HG03520 (cell line): ENCODE measurements at regions not wholly inside any gene's neighbourhood (a gene's known extent, or its start where the extent isn't known, plus 50 kb on each side); places are given as distances from the start of the nearest gene placed in this dataset.

Source experiments
- ATAC-seq: cut with Tn5 transposase; IDR thresholded peaks from one replicate; pipeline ENCODE4 v1.9.1; 2021; ENCODE audit warnings: mild to moderate bottlenecking, moderate library complexity; ENCODE audit not compliant: unreplicated experiment

DNA sequence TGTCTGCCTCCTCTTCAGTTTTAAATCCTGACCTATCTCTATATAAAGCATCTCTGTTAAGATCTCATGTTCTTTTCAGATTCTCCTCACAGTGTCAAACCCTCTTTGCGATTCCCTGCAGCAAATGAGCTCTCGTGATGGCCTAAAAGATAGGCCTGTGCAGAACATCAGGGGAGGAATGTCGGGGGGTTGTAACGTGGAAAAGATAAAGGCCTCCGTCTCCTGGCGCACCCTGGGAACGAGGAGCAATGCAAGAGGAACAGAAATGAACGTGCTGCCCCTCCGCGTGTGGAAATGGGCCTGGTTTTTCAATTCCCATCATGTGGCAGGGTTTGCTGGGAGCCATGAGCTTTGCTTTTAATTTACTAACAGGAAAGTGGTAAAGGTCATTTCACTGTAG, 285.0 kb upstream of the TPM1 start:
- no peak for ATAC-seq

DNA sequence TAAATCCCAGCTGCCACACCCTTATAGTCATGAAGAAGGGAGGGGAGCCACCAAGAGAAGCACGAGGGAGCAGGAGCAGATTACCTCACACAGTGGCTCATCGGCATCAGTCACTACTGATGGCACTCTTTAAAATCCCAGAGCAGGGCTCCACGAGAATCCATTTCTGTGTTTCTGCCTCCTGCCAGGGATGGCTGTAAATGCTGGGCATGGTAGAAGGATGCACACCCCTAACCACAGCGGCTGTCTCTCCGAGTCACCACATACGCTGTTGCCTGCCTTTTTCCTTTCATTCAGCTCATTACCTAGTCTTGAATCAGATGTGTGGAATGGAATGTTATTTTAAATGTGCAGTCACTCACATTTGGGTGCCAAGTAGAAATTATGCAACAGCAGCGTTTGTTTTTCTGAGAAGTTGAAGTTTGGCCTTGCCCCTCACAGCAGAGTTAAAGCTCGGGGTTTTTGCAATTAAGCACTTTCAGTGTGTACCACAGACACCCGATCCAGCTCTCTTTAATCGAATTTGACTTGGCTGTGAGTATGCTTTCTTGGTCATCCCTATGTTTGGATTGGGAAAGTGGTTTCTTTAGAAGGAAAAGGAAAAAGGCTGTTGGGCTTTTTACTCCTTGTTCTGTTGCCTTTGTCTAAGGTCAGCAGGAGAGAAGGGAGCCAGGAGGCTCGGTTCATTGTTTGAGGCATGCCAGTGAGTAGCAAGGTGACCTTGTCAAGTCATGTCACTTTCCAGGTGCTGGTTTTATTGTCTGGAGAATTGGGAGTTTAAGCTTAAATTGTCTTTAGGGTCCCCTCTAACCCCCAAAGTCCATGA, 284.2 kb upstream of the TPM1 start:
- no peak for ATAC-seq

DNA sequence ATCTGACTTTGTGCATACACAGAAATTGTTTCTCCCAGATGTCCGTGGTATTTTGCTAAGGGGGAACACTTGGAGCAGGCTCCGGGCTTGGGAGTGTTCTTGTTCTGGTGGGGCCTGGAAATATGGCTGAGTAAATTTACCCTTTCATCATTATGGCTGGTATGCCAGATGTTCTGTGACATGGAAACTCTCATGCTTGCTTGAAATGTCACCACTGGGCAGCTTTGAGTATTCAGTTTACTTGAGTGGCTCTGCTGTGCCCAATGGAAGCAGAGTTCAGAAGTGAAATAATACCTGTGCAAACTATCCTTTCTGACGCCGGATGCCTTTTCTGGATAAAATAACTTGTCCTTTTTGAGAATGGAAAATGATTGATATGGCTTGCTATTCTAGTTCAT, 283.6 kb upstream of the TPM1 start:
- no peak for ATAC-seq

DNA sequence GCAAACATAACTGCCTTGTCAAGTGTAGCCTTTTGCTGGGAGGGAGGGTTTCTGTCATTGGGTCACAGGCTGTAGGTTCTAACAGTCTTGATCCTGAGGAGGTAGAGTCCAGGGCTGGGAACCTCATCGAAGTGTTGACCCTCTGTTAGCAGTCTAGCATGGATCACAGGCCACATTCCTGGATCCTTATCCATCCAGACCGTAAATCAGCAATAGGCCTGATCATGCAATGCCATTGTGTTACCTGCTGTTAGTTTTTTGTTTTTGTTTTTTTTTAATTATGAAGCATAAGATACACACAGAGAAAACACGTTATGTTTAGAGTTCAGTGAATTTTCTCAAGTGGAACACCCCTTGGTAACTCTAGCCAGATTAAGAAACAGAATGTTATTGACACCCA, 282.0 kb upstream of the TPM1 start:
- no peak for ATAC-seq

DNA sequence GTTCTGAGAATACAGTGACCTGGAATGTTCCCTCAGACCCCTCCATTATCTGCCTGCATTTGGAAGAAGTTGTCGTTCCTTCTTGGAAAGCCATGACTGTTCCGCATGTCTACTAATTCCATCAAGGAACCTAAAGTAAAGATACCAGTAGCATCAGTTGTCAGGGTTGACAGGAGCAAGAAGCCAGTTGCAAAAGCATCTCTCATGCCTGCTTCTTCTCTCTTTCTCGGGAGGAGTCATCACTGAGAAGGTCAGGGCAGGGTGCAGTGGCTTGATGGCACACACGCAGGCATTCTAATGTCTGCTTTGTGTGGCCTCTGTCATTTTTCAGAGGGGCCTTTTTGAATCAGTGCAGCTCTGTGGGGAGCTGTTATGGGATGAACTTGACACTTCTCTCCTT, 276.6 kb upstream of the TPM1 start:
- no peak for ATAC-seq

DNA sequence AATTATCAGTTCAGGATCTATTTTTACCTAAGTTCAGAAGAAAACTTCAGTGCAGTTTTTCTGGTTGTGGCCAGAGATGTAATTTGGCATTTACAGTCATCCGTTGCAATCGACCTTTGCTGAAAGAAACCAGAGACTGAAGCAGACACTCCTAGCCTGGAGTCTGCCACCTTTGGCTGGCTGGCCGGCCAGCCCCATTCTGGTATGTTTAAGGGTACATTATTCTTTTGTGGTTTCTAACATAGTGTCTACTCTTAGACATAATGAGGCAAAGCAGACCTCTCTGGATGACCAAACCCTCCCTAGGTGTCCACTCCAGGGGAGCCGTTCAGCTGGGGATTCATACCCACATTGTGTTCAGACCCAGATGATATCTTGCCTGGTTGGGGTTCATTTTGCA, 275.9 kb upstream of the TPM1 start:
- no peak for ATAC-seq

DNA sequence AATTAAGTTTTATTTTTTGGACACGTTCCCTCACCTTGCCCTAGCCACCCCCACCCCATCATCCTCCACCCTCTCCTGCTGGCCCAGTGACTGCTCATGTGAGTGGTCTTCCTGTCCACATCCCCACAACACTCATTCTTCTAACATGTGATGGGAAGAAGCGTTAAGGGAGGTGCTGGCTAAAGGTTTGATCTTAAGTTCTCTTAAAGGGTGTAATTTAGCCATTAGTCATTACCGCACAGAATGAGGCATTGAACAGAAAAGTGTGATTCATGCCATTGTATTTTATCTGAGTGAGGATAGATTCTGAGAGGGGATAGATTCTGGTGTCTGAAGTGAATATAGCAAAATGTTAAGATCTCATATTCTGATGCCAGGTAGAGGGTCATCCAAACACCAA, 272.9 kb upstream of the TPM1 start:
- no peak for ATAC-seq

DNA sequence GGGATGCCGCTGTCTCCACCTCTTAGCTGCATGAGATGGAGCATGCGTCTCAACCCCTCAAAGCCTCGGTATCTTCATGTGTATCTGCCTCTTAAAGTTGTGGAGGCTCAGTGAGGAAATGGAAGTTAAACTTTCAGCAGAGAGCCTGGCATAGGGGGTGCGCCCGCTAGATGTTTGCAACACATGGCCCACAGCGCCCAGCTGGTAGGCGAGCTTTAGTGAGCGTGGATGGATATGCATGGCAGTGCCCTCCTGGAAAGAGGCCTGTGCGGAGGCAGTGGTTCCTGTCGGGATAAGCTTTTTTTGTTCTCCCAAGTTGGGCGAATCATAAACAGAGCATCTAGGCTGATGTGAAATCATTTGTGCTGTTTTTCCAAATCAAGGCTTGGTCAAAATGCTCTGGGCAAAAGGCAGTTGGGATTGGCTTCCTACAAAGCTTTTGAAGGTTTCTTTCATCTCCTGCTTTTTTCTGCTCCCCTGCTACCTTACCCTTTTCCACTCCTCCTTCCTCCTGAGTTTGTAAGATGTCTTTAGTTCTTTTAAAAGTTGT, 272.4 kb upstream of the TPM1 start:
- no peak for ATAC-seq

DNA sequence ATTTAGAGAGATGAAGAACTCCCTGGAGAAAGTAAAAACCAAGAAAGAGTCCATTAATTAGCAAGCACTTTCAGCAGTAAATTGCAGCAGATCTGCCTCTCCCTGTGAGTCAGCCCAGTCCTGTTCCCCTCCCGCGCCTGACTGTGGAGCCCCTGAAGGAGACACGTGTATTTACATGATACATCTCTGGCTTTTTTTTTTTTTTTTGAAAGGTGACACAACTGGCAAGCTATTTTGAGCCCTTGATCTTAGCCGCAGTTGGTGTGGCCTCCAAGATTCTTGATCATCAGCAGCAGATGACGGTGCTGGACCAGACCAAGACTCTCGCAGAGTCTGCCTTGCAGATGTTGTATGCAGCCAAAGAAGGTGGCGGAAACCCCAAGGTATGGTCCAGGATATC, 271.8 kb upstream of the TPM1 start:
- no peak for ATAC-seq

DNA sequence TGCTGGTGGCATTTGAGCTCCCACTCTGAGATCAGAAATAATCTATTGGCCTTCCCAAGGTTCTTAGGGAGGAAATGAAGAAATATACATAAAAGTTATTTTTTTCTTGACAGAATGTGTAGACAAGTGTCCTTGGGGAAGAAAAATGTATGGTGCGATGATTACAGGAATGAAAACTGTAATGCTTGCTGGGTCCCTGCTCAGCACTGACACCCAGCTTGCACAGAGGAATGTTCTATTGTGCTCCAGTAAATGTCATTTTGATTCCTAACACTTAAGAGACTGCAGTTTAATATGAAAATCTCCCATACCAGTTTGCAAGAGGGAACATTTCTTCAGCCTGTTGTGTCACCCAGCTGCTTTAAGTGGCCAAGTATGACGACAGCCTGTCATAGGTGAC, 271.3 kb upstream of the TPM1 start:
- ATAC-seq = no peak

DNA sequence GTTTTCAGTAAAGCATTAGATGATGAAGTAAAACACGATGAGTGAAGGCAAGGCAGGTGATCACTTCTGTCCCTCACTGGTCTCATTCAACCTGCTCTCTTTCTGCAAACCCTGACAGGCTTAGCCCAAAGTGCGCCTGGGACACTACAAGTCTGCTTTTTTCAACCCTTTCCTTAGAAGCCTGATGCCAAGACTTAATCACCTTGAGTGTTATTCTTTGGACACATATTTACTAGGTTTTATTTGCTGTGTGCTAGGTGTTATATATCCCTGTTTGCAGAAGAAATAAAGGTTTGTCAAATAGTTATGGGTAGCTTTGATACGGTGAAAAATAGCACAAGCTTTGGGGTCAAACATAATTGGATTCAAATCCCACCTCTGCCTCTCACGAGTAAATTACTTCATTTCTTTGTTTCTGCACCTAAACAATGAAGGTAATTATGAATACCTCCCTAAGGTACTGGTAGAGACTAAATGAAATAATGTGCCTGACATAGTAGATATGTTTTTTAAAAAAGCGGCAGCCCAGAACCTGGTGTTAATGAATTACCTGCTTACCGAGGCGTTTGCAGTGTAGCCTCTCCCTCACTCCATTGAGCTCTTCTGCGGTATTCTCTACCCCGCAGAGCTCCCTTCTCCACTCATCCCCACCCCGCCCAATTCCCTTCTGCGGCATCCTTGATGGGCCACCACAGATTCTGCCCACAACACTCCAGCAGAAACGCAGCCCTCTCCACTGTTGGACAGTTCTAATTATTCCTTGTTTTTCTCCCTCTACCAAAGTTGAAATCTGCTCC, 269.0 kb upstream of the TPM1 start:
- no peak for ATAC-seq

DNA sequence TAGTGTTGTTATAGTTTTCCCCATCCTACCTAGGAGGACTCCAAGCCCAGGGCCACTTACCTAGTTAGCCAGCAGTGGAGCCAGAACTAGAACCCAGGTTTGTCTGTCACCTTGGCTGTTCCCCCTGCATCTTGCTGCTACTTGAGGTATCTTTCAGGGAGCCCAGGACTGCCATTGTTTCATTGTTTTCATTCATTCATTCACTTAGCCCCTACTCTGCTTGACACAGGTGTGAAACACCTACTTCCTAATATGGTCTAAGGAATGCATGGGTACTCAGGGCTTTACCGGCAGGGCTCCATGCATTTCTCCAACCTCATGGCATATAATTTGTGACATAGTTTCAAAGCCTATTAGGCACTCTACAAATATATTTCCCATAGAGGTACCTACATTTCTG, 266.6 kb upstream of the TPM1 start:
- ATAC-seq = no peak

DNA sequence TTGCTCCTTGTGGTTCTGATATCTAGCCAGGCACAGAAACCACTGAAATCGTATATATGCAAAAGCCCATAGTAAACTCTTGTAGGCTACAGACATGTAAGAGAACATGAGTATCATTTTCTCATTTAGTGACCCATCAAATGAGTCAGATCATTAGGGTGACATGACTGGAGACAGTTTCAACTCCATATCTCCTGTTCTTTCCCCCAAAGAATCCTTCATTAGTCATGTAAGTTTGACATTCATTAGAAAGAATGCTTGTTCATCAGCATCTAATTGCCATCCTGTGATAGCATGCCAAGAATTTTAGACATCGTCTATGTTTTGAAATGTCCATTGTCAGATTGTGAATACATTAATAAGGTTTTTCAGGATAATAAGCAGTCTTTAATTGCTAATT, 264.9 kb upstream of the TPM1 start:
- ATAC-seq = no peak

DNA sequence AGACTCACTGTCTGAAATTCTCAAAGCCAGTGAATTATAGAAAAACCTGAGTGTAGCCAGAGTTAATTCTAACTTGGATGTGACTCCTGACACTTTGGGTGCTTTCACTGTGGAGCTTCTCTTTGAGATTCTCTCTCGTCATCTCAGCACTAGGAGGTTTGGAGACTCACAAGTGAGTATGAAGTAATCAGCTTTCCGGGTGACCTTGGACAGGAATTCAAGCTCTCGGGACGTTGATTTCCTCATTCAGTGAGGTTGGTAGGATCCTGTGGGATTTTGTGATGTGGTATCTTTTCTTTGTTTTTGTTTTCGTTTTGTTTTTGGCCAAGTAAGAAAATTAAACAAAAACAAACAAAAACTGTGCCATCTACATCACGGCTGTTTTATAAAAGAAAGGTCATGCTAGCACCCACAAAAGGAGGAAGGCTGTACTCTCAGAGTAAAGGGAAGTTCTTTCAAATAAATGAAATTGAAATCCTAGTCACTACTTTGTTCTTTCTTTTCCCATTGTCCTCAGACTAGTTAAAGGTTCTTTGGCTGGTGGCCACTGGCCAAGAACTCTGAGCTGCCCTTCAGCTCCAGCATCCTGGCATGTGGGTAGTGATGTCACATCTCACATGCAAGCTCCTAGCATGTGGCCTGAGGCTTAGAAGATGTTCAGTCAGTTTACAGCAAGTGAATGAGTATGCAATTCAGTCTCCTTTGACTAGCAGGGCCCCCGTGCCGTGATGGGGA, 263.3 kb upstream of the TPM1 start:
- no peak for ATAC-seq

DNA sequence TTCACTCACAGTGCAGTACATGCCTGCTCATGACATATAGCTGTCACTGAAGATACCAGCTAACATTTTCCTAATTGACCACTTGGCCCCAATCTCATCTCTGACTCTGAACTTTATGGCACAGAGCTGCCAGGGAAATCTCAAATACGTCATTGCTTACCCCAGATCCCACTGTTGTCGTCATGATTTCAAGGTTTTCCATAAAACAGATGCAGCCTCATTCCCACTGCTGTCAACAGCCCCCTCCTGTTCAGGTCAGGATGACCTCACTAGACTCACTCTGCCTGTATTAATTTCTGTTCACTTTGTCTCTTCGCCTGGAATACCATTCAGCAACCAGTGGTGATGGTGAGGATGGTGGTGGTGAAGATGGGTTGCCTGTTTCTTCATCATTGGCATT, 262.6 kb upstream of the TPM1 start:
- ATAC-seq = no peak

DNA sequence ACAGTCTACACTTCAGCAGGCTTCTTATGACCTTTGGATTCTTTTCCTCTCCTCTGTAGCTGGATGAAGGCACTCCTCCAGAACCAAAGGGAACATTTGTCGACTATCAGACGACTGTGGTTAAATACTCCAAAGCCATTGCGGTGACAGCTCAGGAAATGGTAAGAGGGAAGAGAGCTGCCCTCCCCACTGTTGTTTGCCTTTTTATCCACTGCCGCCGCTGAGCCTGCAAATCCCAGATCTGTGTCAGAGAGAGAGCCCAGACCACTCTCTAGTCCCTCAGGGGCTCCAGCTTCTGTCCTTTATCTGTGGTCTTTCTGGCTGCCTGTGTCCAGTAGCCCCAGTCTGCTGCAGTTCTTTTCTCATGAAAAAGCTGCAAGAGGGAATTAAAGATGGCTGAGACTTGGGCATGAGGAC, 261.5 kb upstream of the TPM1 start:
- no peak for ATAC-seq

DNA sequence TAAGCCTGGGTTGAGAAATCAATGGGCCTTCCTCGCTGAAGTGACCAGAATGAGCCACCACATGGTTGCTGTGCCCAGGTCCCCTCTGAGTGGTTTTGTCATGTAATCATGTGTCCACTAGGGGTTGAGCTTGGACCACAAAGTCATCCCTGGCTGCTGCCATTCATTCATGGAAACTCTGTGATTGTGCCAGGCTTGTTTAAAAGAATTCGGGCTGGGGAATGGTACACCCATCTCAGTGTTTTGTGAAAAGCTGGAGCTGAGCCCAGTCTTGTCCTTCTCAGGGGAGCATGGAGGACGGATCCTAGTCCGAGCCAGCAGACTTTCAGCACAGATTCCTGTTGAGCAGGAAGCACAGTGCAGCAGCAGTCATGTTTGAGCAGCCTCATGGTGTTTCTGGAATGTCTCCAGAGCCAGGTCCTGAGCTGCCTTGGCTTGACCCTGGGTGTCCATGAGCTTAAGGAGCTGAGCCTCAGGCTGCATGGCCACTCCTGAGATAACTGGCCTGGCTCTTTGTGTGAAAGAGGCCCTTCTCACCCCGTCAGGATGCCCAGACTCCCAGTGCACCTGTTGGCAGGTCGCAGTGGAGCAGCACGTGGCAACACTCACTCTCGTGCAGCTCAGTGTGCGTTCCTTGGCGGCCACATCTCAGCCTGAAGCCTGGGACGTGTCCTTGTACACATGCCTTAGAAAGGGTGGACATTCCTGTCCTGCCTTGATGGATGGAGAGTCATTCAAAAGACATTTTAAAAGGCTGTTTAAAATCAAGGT, 260.3 kb upstream of the TPM1 start:
- ATAC-seq = no peak

DNA sequence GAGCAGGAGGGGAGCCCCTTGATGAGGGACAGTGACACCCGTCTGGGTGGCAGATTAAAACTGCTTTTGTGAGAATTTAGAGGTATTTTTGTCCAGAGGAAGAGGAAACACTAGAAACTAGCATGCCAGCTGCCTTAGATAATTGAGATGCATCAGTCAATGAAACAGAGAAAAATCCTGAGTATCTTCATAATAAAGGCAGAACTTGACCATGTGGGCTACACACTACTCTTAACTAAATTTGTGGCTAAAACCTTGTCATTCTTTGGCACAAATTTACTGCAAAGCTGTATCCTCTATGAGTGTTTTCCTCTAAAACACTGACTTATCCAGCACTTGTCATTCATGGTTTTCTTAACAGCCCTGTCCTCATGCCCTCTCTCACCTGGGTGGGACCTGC, 259.7 kb upstream of the TPM1 start:
- ATAC-seq = no peak

DNA sequence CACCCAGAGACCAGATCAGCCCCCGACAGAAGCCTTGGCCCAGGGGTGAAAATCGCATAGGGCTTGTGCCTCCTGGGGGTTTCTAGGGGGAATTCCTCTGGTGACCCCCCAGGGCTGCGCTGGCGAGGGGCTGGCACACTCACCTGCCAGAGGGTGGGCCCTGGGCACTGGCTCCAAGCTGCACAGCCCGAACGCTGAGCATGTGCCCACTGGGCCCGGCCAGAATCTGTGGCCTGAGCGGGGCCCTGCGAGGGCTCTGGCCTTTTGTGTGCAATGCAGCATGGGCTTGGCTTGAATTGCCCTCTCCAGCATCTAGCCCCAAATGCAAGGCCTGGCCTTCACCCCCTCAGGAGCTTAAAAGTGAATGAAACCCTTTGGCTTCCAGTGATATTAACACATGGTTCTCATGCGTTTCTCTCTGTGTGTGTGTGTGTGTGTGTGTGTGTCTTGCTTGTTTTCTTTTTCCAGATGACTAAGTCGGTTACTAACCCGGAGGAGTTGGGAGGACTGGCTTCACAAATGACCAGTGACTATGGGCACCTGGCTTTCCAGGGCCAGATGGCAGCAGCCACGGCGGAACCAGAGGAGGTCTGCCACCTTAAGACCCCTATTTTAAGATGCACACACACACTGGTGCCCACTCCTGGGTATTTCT, 259.1 kb upstream of the TPM1 start:
- no peak for ATAC-seq
